H9 (cell line): ENCODE measurements at regions not wholly inside any gene's neighbourhood (a gene's known extent, or its start where the extent isn't known, plus 50 kb on each side); places are given as distances from the start of the nearest gene placed in this dataset.

ENCODE experiments used
- DNase-seq: peaks from one replicate; pipeline ENCODE4 v3.0.0-alpha.2; 2017
- H2AFZ ChIP-seq: one replicate; pipeline ENCODE4 v1.6.1; 2013; ENCODE audit warnings: mild to moderate bottlenecking, low read length, control low read depth, moderate library complexity
- H2AK5ac ChIP-seq: 2 replicates; pipeline ENCODE4 v1.6.1; 2013; ENCODE audit warnings: low read length, control low read depth, mixed read lengths; ENCODE audit not compliant: insufficient read length
- H2BK120ac ChIP-seq: one replicate; pipeline ENCODE4 v1.6.1; 2013; ENCODE audit warnings: low read depth, mild to moderate bottlenecking, low read length, control low read depth, inconsistent platforms; ENCODE audit not compliant: poor library complexity, severe bottlenecking
- H2BK12ac ChIP-seq: 2 replicates; pipeline ENCODE4 v1.6.1; 2013; ENCODE audit warnings: low read length, control low read depth, mixed read lengths, low read depth; ENCODE audit not compliant: insufficient read length
- H2BK15ac ChIP-seq: 2 replicates; pipeline ENCODE4 v1.6.1; 2013; ENCODE audit warnings: low read depth, low read length, control low read depth
- H2BK20ac ChIP-seq: one replicate; pipeline ENCODE4 v1.6.1; 2013; ENCODE audit warnings: low read depth, mild to moderate bottlenecking, low read length, control low read depth, inconsistent platforms; ENCODE audit not compliant: poor library complexity, severe bottlenecking
- H2BK5ac ChIP-seq: 2 replicates; pipeline ENCODE4 v1.6.1; 2013; ENCODE audit warnings: low read length, control low read depth, mixed read lengths; ENCODE audit not compliant: insufficient read length
- H3K14ac ChIP-seq: 2 replicates; pipeline ENCODE4 v1.6.1; 2013; ENCODE audit warnings: low read length, control low read depth; ENCODE audit not compliant: insufficient read depth
- H3K18ac ChIP-seq: 2 replicates; pipeline ENCODE4 v1.6.1; 2013; ENCODE audit warnings: low read depth, mild to moderate bottlenecking, mixed read lengths, low read length, control low read depth; ENCODE audit not compliant: insufficient read length
- H3K23ac ChIP-seq: 2 replicates; pipeline ENCODE4 v1.6.1; 2013; ENCODE audit warnings: low read length, control low read depth, mixed read lengths, low read depth; ENCODE audit not compliant: insufficient read length
- H3K23me2 ChIP-seq: 2 replicates; pipeline ENCODE4 v1.6.1; 2013; ENCODE audit warnings: low read depth, mild to moderate bottlenecking, mixed read lengths, low read length, control low read depth; ENCODE audit not compliant: insufficient read length, poor library complexity, severe bottlenecking
- H3K27ac ChIP-seq: 2 replicates; pipeline ENCODE4 v1.5.1; 2013; ENCODE audit warnings: low read length, control low read depth, mixed read lengths, low read depth; ENCODE audit not compliant: insufficient read length
- H3K27me3 ChIP-seq: 2 replicates; pipeline ENCODE4 v1.6.1; 2013; ENCODE audit warnings: low read length, control low read depth, inconsistent platforms; ENCODE audit not compliant: insufficient read depth
- H3K4ac ChIP-seq: 2 replicates; pipeline ENCODE4 v1.6.1; 2013; ENCODE audit warnings: low read depth, mild to moderate bottlenecking, control low read depth, inconsistent platforms, low read length, moderate library complexity
- H3K4me1 ChIP-seq: 2 replicates; pipeline ENCODE4 v1.6.1; 2013; ENCODE audit warnings: low read length, control low read depth, inconsistent platforms; ENCODE audit not compliant: insufficient read depth
- H3K4me2 ChIP-seq: 2 replicates; pipeline ENCODE4 v1.6.1; 2013; ENCODE audit warnings: low read length, control low read depth, mixed read lengths; ENCODE audit not compliant: insufficient read length, insufficient read depth
- H3K56ac ChIP-seq: 2 replicates; pipeline ENCODE4 v1.6.1; 2013; ENCODE audit warnings: low read depth, mild to moderate bottlenecking, mixed read lengths, low read length, control low read depth; ENCODE audit not compliant: insufficient read length
- H3K79me1 ChIP-seq: 2 replicates; pipeline ENCODE4 v1.6.1; 2013; ENCODE audit warnings: low read depth, mild to moderate bottlenecking, moderate library complexity, low read length, control low read depth, inconsistent platforms; ENCODE audit not compliant: insufficient read depth, poor library complexity, severe bottlenecking
- H3K79me2 ChIP-seq: 2 replicates; pipeline ENCODE4 v1.6.1; 2013; ENCODE audit warnings: low read length, control low read depth, inconsistent platforms; ENCODE audit not compliant: insufficient read depth
- H3K9ac ChIP-seq: 2 replicates; pipeline ENCODE4 v1.6.1; 2013; ENCODE audit warnings: low read length, control low read depth, mixed read lengths; ENCODE audit not compliant: insufficient read length; ENCODE audit errors: extremely low read depth
- H3K9me3 ChIP-seq: one replicate; pipeline ENCODE4 v1.6.1; 2013; ENCODE audit warnings: low read depth, low read length, inconsistent platforms; ENCODE audit not compliant: control insufficient read depth
- H3T11ph ChIP-seq: one replicate; pipeline ENCODE4 v1.6.1; 2013; ENCODE audit warnings: mild to moderate bottlenecking, low read length, control low read depth, inconsistent platforms
- H4K20me1 ChIP-seq: one replicate; pipeline ENCODE4 v1.6.1; 2013; ENCODE audit not compliant: control insufficient read depth, insufficient read length, insufficient read depth
- H4K5ac ChIP-seq: 2 replicates; pipeline ENCODE4 v1.6.1; 2013; ENCODE audit warnings: low read depth, mild to moderate bottlenecking, mixed read lengths, low read length, control low read depth; ENCODE audit not compliant: insufficient read length
- H4K8ac ChIP-seq: replicated peaks from 2 replicates; pipeline ENCODE4 v1.6.1; 2013; ENCODE audit warnings: low read length, control low read depth, mixed read lengths, low read depth; ENCODE audit not compliant: insufficient read length
- H4K91ac ChIP-seq: 2 replicates; pipeline ENCODE4 v1.6.1; 2013; ENCODE audit warnings: low read depth, mild to moderate bottlenecking, moderate library complexity, mixed read lengths, low read length, control low read depth; ENCODE audit not compliant: insufficient read length
- H3K27ac Mint-ChIP-seq, 3 experiments: 2 replicates in 2 of 3; 3 replicates in 1 of 3; pipeline ENCODE4 v1.8.0; 2020 to 2021; ENCODE audit warnings: mixed read lengths in 3 of 3, mild to moderate bottlenecking in 1 of 3, moderate library complexity in 1 of 3
- H3K27me3 Mint-ChIP-seq: 2 replicates; pipeline ENCODE4 v1.8.0; 2021; ENCODE audit warnings: low read depth, mild to moderate bottlenecking, moderate library complexity, mixed read lengths
- H3K36me3 Mint-ChIP-seq, 3 experiments: 2 replicates in 2 of 3; 3 replicates in 1 of 3; pipeline ENCODE4 v1.8.0; 2020 to 2021; ENCODE audit warnings: low read depth in 3 of 3, mixed read lengths in 3 of 3; ENCODE audit not compliant: insufficient read depth in 1 of 3
- H3K4me1 Mint-ChIP-seq, 2 experiments: 2 replicates each; pipeline ENCODE4 v1.8.0; 2020; ENCODE audit warnings: mixed read lengths in 2 of 2
- H3K4me3 Mint-ChIP-seq, 2 experiments: 2 replicates in 1 of 2; 3 replicates in 1 of 2; pipeline ENCODE4 v1.8.0; 2020 to 2021; ENCODE audit warnings: mild to moderate bottlenecking in 2 of 2, mixed read lengths in 2 of 2, moderate library complexity in 1 of 2
- H3K9me3 Mint-ChIP-seq, 2 experiments: 2 replicates in 1 of 2; 3 replicates in 1 of 2; pipeline ENCODE4 v1.8.0; 2020; ENCODE audit warnings: mild to moderate bottlenecking in 2 of 2, mixed read lengths in 2 of 2, moderate library complexity in 1 of 2
- WGBS: extraction: QIAGEN DNeasy Blood & Tissue Kit; methylation state at CpG from one replicate; pipeline ENCODE4 v1.1.7; 2013; ENCODE audit warnings: missing lambda C conversion rate, low lambda C conversion rate, mixed read lengths; ENCODE audit not compliant: insufficient read length; ENCODE audit errors: extremely low coverage; 5-methylcytosine and 5-hydroxymethylcytosine counted together
- TF ChIP-seq, protein P1 (sequence below): fragments of 200-600 bp; sonication (generic); conservative IDR thresholded peaks from 3 replicates; pipeline ENCODE4 v1.8.0; 2021; ENCODE audit warnings: antibody characterized with exemption, mild to moderate bottlenecking

- no peak overlapping the region for H2AK5ac ChIP-seq
- Mint-ChIP-seq H3K9me3 (peaks cover 0 to 3% of the 10 kb centered on the region in 2 experiments; a peak in 2 of 5 replicates), H3K4me3 (no peak overlapping the region), H3K4me1 (peaks cover 20 to 21% of the 10 kb centered on the region in 2 experiments), H3K36me3 (no peaks in the 10 kb centered on the region; a peak in 1 of 7 replicates), H3K27ac (no peak overlapping the region), H3K27me3 (no peaks in the 10 kb centered on the region; the same call in 1 of the 2 replicates)
- no peak overlapping the region for H3K18ac ChIP-seq
- no peak overlapping the region for H3K27ac ChIP-seq
- H3K27me3 ChIP-seq: no peaks in the 10 kb centered on the region
- no peak overlapping the region for H3K4ac ChIP-seq
- no peak overlapping the region for H3T11ph ChIP-seq
- H2BK5ac ChIP-seq: no peak overlapping the region
- H2BK12ac ChIP-seq: no peak overlapping the region
- H4K91ac ChIP-seq: no peak overlapping the region
- no peak overlapping the region for H2BK15ac ChIP-seq
- H3K4me2 ChIP-seq: no peak overlapping the region
- no peak overlapping the region for H2BK20ac ChIP-seq
- H4K8ac ChIP-seq: no peak overlapping the region
- no peak overlapping the region for H3K56ac ChIP-seq
- H3K4me1 ChIP-seq: peaks cover 4% of the 10 kb centered on the region; the same call in 1 of the 2 replicates
- no peak overlapping the region for H3K23ac ChIP-seq
- H2AFZ ChIP-seq: no peak overlapping the region
- no peak overlapping the region for H3K14ac ChIP-seq
- H2BK120ac ChIP-seq: no peak overlapping the region
- H3K79me2 ChIP-seq: no peaks in the 10 kb centered on the region
- no peaks in the 10 kb centered on the region for H4K20me1 ChIP-seq
- no peaks in the 10 kb centered on the region for H3K79me1 ChIP-seq
- no peak for DNase-seq
- WGBS: no CpG with 5 or more reads among the region's 3 CpGs
- TF ChIP-seq, protein P1, sequence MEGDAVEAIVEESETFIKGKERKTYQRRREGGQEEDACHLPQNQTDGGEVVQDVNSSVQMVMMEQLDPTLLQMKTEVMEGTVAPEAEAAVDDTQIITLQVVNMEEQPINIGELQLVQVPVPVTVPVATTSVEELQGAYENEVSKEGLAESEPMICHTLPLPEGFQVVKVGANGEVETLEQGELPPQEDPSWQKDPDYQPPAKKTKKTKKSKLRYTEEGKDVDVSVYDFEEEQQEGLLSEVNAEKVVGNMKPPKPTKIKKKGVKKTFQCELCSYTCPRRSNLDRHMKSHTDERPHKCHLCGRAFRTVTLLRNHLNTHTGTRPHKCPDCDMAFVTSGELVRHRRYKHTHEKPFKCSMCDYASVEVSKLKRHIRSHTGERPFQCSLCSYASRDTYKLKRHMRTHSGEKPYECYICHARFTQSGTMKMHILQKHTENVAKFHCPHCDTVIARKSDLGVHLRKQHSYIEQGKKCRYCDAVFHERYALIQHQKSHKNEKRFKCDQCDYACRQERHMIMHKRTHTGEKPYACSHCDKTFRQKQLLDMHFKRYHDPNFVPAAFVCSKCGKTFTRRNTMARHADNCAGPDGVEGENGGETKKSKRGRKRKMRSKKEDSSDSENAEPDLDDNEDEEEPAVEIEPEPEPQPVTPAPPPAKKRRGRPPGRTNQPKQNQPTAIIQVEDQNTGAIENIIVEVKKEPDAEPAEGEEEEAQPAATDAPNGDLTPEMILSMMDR: no peak
- no peak overlapping the region for H3K9ac ChIP-seq
- no peaks in the 10 kb centered on the region for H3K23me2 ChIP-seq
- no peaks in the 10 kb centered on the region for H3K9me3 ChIP-seq
- no peak overlapping the region for H4K5ac ChIP-seq
Observed at GRCh38 chr9:85417674-85418073, 324.1 kb downstream of the AGTPBP1 start.
